ENCODE measurements at regions not wholly inside any gene's neighbourhood (a gene's known extent, or its start where the extent isn't known, plus 50 kb on each side); places are given as distances from the start of the nearest gene placed in this dataset.

- H2BK120ac ChIP-seq (replicated peaks; ENCODE audit: low read depth, low read length), result no peak overlapping the region
- POLR2A ChIA-PET (ENCODE audit: partially characterized antibody), result no interaction called here
- H4K91ac ChIP-seq (replicated peaks; ENCODE audit: insufficient read length, low read length), result no peak overlapping the region
- no peaks in the 10 kb centered on the region for H3K23me2 ChIP-seq (ENCODE audit: low read depth, low read length)
- 98% methylated on average over 3 of the region's 3 CpGs; no CpG with 5 or more reads in 1 of the 2 experiments for WGBS, 2 experiments (ENCODE audit: extremely low coverage in 1 of 2, insufficient coverage in 1 of 2, insufficient read length in 1 of 2, insufficient replicate concordance in 2 of 2, low coverage in 1 of 2, low lambda C conversion rate in 2 of 2, missing lambda C conversion rate in 1 of 2)
- H3K36me3 ChIP-seq (ENCODE audit: control insufficient read depth in 2 of 4, insufficient read depth in 4 of 4, low read length in 3 of 4), result no peaks in the 10 kb centered on the region
- H3K4me2 ChIP-seq (ENCODE audit: insufficient read depth in 1 of 2, low read depth in 2 of 2, low read length in 2 of 2), result no peak overlapping the region
- FAIRE-seq (no peak), DNase-seq (ENCODE audit: low read depth in 1 of 2, low spot score in 2 of 2) (no peak)
- no peak overlapping the region for H3K14ac ChIP-seq (ENCODE audit: insufficient read length)
- no peak overlapping the region for H2AK5ac ChIP-seq (ENCODE audit: low read depth, low read length)
- H4K20me1 ChIP-seq (replicated peaks in 1 of 2; ENCODE audit: control insufficient read depth in 1 of 2, insufficient read depth in 2 of 2, low read length in 2 of 2), result no peaks in the 10 kb centered on the region
- no peak overlapping the region for H3K56ac ChIP-seq (replicated peaks; ENCODE audit: insufficient read length, low read depth, low read length)
- H3K27ac ChIP-seq (ENCODE audit: low read depth, low read length), result no peak overlapping the region
- no peak overlapping the region for H2BK5ac ChIP-seq (ENCODE audit: low read depth, low read length)
- no peak overlapping the region for H2BK12ac ChIP-seq (ENCODE audit: low read depth, low read length)
- no peak overlapping the region for H4K8ac ChIP-seq (ENCODE audit: extremely low read depth, insufficient read depth, low read length)
- no peaks in the 10 kb centered on the region for H3K79me2 ChIP-seq (ENCODE audit: control insufficient read depth in 1 of 2, insufficient read depth in 2 of 2, low read length in 2 of 2)
- H3K4ac ChIP-seq (replicated peaks; ENCODE audit: insufficient read length, low read depth, low read length), result no peak overlapping the region
- H3K9me3 ChIP-seq (ENCODE audit: insufficient read depth in 2 of 2, low read depth in 1 of 2, low read length in 1 of 2), result no peaks in the 10 kb centered on the region
- H4K5ac ChIP-seq (ENCODE audit: insufficient read length, low read depth, low read length), result no peak overlapping the region
- no peak overlapping the region for H2BK15ac ChIP-seq (ENCODE audit: low read length)
- no peaks in the 10 kb centered on the region for H3K27me3 ChIP-seq (replicated peaks in 1 of 4; ENCODE audit: control insufficient read depth in 3 of 4, extremely low read depth in 1 of 4, insufficient read depth in 3 of 4, low read length in 3 of 4)
- H3K18ac ChIP-seq (ENCODE audit: extremely low read depth, low read length), result no peak overlapping the region
- H3K4me1 ChIP-seq (replicated peaks in 1 of 4; ENCODE audit: control insufficient read depth in 3 of 4, insufficient read depth in 4 of 4, low read length in 3 of 4), result no peaks in the 10 kb centered on the region
- no peak overlapping the region for H3K9ac ChIP-seq (replicated peaks in 1 of 4; ENCODE audit: extremely low read depth in 1 of 4, low read depth in 3 of 4, low read length in 3 of 4)
- H3K79me1 ChIP-seq (ENCODE audit: low read depth, low read length), result no peaks in the 10 kb centered on the region
- CTCF ChIA-PET (ENCODE audit: partially characterized antibody), result no interaction called here
- H2AFZ ChIP-seq (ENCODE audit: low read length), result no peak overlapping the region
- no peak overlapping the region for H3K23ac ChIP-seq (ENCODE audit: insufficient read length)
- TF ChIP-seq USF2 (IDR thresholded peaks at IDR 0.05; ENCODE audit: low read length), result no peak
- TF ChIP-seq NRF1 (IDR thresholded peaks at IDR 0.05; ENCODE audit: low read depth, low read length), result no peak
- no peak for TF ChIP-seq RNF2 (IDR thresholded peaks at IDR 0.05; ENCODE audit: borderline replicate concordance, low read depth, low read length, missing control alignments, poor library complexity, severe bottlenecking)
- TF ChIP-seq SUZ12 (IDR thresholded peaks at IDR 0.05; ENCODE audit: low read length), result no peak
- no peak for TF ChIP-seq ATF2 (IDR thresholded peaks at IDR 0.05; ENCODE audit: low read length)
- no peak for TF ChIP-seq SP2 (IDR thresholded peaks at IDR 0.05; ENCODE audit: low read length)
- TF ChIP-seq HDAC2 (IDR thresholded peaks at IDR 0.05; ENCODE audit: borderline replicate concordance in 1 of 2, low read depth in 2 of 2, low read length in 2 of 2), result no peak
- no peak overlapping the region for H3K4me3 ChIP-seq (ENCODE audit: extremely low read depth in 1 of 4, insufficient read depth in 2 of 4, low read depth in 3 of 4, low read length in 4 of 4)
- no peak overlapping the region for H2BK20ac ChIP-seq (ENCODE audit: low read length)
These were observed 63.2 kb upstream of the CT83 start for GRCh38 chrX:116526010-116526409.

Data from H1 (cell line).